OCI-LY7 (cell line): ENCODE measurements at regions not wholly inside any gene's neighbourhood (a gene's known extent, or its start where the extent isn't known, plus 50 kb on each side); places are given as distances from the start of the nearest gene placed in this dataset.

Experiments used
- BruUV-seq: library from RNA; stranded (reverse); fragments of 400-500 nt; replicated peaks from 2 replicates; lab custom pipeline; 2021; lab: Mats Ljungman, UMichigan
- CTCF ChIA-PET: fragments of 300-600 bp; sonication (Branson Sonifier 250); formaldehyde crosslinking; loops from one replicate; lab custom pipeline; 2022; ENCODE audit warnings: antibody characterized with exemption; ENCODE audit not compliant: unreplicated experiment; lab: Charles Lee
- POLR2A ChIA-PET: fragments of 300-600 bp; sonication (Branson Sonifier 250); formaldehyde crosslinking; loops from one replicate; lab custom pipeline; 2022; ENCODE audit warnings: antibody characterized with exemption; lab: Charles Lee
- DNase-seq: peaks from one replicate; pipeline ENCODE4 v3.0.0-alpha.2; 2015; ENCODE audit warnings: low spot score
- H2AFZ ChIP-seq: fragments of 200-600 bp; sonication (generic), shearing (Covaris generic); 2 replicates; pipeline ENCODE4 v1.6.1; 2014; ENCODE audit warnings: mild to moderate bottlenecking, antibody characterized with exemption, low read length, moderate library complexity
- H3K27ac ChIP-seq: fragments of 200-600 bp; sonication (generic); 2 replicates; pipeline ENCODE4 v1.5.1; 2014; ENCODE audit warnings: mixed run types, low read depth, mild to moderate bottlenecking, moderate library complexity, low read length, inconsistent platforms; ENCODE audit not compliant: poor library complexity, severe bottlenecking
- H3K36me3 ChIP-seq: fragments of 200-600 bp; sonication (generic); 2 replicates; pipeline ENCODE4 v1.6.1; 2014; ENCODE audit warnings: mild to moderate bottlenecking, antibody characterized with exemption, low read length, moderate library complexity, mixed read lengths; ENCODE audit not compliant: insufficient read depth
- H3K4me1 ChIP-seq: fragments of 200-600 bp; sonication (generic); 2 replicates; pipeline ENCODE4 v1.5.1; 2014; ENCODE audit warnings: mild to moderate bottlenecking, low read length; ENCODE audit not compliant: insufficient read depth, poor library complexity, severe bottlenecking
- H3K4me2 ChIP-seq: fragments of 200-600 bp; sonication (generic); 2 replicates; pipeline ENCODE4 v1.6.1; 2014; ENCODE audit warnings: mild to moderate bottlenecking, low read length
- H3K4me3 ChIP-seq: fragments of 200-600 bp; sonication (generic); 2 replicates; pipeline ENCODE4 v1.5.1; 2014; ENCODE audit warnings: mild to moderate bottlenecking, low read depth, low read length; ENCODE audit not compliant: poor library complexity, severe bottlenecking
- H3K79me2 ChIP-seq: fragments of 200-600 bp; sonication (generic); 2 replicates; pipeline ENCODE4 v1.6.1; 2016; ENCODE audit warnings: low read depth, mild to moderate bottlenecking, low read length, moderate library complexity, mixed read lengths; ENCODE audit not compliant: insufficient read depth
- H3K9me2 ChIP-seq: fragments of 200-600 bp; sonication (generic); 2 replicates; pipeline ENCODE4 v1.6.1; 2016; ENCODE audit warnings: mild to moderate bottlenecking, low read length, mixed read lengths; ENCODE audit not compliant: insufficient read depth
- H3K9me3 ChIP-seq: fragments of 200-600 bp; sonication (generic); 2 replicates; pipeline ENCODE4 v1.6.1; 2014; ENCODE audit warnings: mild to moderate bottlenecking, mixed run types, low read length, mixed read lengths
- H4K20me1 ChIP-seq: fragments of 200-600 bp; sonication (generic); 2 replicates; pipeline ENCODE4 v1.6.1; 2014; ENCODE audit warnings: mild to moderate bottlenecking, antibody characterized with exemption, low read length, moderate library complexity, mixed read lengths; ENCODE audit not compliant: insufficient read depth
- CTCF ChIP-seq: fragments of 200-600 bp; sonication (generic); conservative IDR thresholded peaks from 2 replicates; pipeline ENCODE4 v1.5.1; 2014; ENCODE audit warnings: mild to moderate bottlenecking, antibody characterized with exemption, low read length, moderate library complexity, mixed read lengths
- EZH2phosphoT487 ChIP-seq: fragments of 200-600 bp; sonication (generic); IDR thresholded peaks from 2 replicates; pipeline ENCODE4 v1.6.1; 2018; ENCODE audit warnings: low read depth, borderline replicate concordance, mild to moderate bottlenecking, mixed run types, antibody characterized with exemption, low read length, moderate library complexity, mixed read lengths
- intact Hi-C: fragments of 100-400 bp; cut with micrococcal nuclease; formaldehyde crosslinking; loops from one replicate; pipeline ENCODE4 v1.10.0; 2022; ENCODE audit not compliant: unreplicated experiment

DNA sequence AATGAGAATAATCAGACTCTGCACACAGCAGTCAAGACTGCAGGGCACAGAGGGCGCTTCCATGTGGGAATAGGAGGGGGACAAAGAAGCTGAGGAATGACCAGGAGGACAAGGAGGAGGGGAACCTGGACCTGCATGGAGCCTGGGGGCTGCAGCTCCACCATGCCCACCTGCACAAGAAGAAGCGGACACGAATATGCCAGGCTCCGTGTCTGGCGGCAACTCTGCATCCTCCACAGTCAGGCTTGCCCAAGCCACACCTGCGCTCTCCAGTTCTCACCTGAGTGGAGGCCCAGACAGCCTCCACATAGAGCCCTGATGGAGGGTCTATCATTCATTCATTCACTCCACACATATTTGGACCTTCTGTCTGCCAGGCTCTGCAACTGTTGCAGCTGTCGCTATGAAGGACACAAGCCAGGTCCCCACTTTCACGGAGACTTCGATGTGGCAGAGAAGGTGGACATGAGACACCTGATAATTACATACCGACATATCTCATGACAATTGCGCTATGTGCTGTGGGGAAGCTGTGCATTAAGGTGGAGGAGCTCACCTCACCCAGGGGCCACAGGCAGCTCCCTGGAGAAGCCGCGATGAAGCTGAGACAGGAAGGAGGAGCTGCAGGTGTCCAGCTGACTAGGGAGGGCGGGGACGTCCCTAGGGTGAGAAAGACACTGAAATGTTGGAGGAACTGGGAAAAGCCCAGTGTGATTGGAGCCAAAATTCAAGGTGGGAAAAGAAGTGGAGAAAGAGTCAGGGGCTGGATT, 159.2 kb downstream of the INHBB start:
- TF ChIP-seq CTCF (no peak), EZH2phosphoT487 (no peak)
- intact Hi-C loops, result no loop called here
- CTCF ChIA-PET, result no interaction called here
- Histone ChIP-seq H3K36me3 (no peaks in the 10 kb centered on the region), H3K9me2 (no peaks in the 10 kb centered on the region), H2AFZ (no peak overlapping the region), H3K4me2 (no peak overlapping the region), H3K9me3 (no peaks in the 10 kb centered on the region), H3K4me3 (no peak overlapping the region), H3K27ac (no peak overlapping the region), H3K79me2 (no peaks in the 10 kb centered on the region), H4K20me1 (no peaks in the 10 kb centered on the region), H3K4me1 (no peaks in the 10 kb centered on the region)
- DNase-seq, result no peak
- no TSS peak for BruUV-seq
- POLR2A ChIA-PET, result no interaction called here

DNA sequence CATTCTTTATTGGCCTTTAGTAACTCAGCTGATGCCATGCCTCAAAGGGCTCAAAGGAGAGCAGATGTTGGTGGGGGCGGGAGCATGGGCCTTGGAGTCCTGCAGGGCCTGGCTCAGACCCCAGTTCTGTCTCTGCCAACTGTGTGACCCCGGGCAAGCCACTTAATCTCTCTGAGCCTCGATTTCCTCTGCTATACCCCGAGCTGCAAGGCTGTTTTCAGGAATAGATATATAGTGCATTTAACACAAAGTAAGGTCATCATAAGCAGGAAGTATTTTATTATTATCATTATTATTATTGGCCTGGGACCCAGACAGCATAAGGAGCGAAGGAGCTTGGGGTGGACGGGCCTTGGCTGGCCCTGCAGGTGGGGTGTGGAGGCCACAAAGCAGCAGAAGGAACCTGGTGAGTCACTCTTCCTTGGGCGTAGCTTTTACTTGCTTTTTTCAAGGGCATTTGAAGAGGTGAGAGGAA, 162.7 kb downstream of the INHBB start:
- no peak for DNase-seq
- no peaks in the 10 kb centered on the region for H3K36me3 ChIP-seq
- no peaks in the 10 kb centered on the region for H4K20me1 ChIP-seq
- no peak overlapping the region for H3K4me2 ChIP-seq
- no peaks in the 10 kb centered on the region for H3K79me2 ChIP-seq
- ChIA-PET POLR2A (no interaction called here), CTCF (no interaction called here)
- no peak overlapping the region for H2AFZ ChIP-seq
- no peaks in the 10 kb centered on the region for H3K9me3 ChIP-seq
- intact Hi-C loops, result no loop called here
- H3K27ac ChIP-seq, result no peak overlapping the region
- no peak for TF ChIP-seq CTCF
- no peak for TF ChIP-seq EZH2phosphoT487
- H3K4me3 ChIP-seq, result no peak overlapping the region
- H3K9me2 ChIP-seq, result no peaks in the 10 kb centered on the region
- BruUV-seq, result no TSS peak
- H3K4me1 ChIP-seq, result no peaks in the 10 kb centered on the region

DNA sequence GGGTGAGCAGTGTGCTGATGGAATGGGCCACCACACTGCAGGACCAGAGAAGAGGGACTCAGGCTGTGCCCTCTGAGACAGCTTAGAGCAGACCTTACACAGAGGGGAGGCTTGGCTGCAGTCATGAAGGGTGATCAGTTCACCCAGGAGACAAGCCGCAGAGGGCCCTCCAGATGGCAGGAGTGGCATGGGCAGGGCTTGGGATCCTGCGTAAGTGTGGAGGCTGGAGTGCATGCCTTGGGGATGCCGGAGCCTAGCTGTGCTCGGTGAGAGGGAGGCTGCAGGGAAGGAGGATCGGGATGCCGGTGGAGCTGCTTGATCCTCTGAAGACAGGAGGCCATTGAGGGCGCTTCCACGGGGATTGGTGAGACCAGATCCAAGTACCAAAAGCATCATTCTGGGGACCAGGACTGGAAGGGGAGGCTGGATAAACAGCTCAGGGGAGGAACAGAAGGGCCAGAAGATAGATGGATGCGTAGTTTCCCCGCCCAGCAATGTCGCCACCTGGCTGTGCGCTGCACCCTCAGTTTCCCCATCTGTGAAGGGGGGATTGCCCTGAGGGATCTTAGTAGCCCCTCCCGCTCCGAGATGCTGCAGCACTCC, 163.4 kb downstream of the INHBB start:
- intact Hi-C loops, result no loop called here
- ChIA-PET POLR2A (no interaction called here), CTCF (no interaction called here)
- H3K36me3 ChIP-seq, result no peaks in the 10 kb centered on the region
- H3K79me2 ChIP-seq, result no peaks in the 10 kb centered on the region
- no peak overlapping the region for H2AFZ ChIP-seq
- H3K4me3 ChIP-seq, result no peak overlapping the region
- no peak for DNase-seq
- no peaks in the 10 kb centered on the region for H3K9me2 ChIP-seq
- H3K4me1 ChIP-seq, result no peaks in the 10 kb centered on the region
- no TSS peak for BruUV-seq
- H4K20me1 ChIP-seq, result no peaks in the 10 kb centered on the region
- TF ChIP-seq CTCF, result no peak
- no peak for TF ChIP-seq EZH2phosphoT487
- no peak overlapping the region for H3K4me2 ChIP-seq
- H3K27ac ChIP-seq, result no peak overlapping the region
- no peaks in the 10 kb centered on the region for H3K9me3 ChIP-seq
